ENCODE measurements at regions not wholly inside any gene's neighbourhood (a gene's known extent, or its start where the extent isn't known, plus 50 kb on each side); places are given as distances from the start of the nearest gene placed in this dataset.

DNA sequence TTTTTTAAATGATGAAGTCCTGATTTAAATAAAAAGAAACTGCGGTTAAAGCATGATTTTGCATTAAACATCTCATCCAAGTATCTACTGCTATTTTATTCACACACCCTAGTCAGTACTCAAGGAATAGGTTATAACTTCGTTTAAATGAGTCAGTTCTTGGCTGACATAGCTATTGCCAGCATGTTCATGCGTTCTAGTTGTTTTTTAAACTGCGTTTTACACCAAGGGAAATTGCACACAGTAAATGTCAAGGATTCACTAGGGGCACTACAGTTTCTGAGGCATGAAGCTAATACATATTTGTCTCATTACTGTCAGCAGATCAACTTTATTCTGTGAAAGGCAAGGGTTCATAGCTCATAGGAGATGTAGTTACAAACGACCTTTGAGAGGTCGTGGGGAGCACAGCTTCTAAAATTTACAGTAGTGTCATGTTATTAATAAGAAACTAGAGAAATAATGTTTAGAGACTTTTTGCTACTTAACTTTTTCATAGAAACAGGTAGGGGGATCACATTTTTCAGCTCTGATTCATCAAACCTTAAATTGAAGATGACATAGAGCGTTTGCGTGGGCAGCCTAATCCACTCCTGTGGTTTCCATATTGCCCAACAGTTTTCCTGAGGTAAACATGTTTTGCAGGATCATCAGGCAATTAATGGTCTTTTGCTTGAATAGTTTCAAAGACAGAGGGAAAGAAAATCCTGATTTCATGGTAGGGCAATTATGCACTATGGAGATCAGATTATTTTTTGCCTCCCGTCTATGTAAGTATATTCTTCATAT is 2222.7 kb upstream of the WWC1 start:
- Histone ChIP-seq H2AFZ (no peak overlapping the region), H3K9me2 (replicated peaks; ENCODE audit: insufficient read depth) (no peaks in the 10 kb centered on the region), H3K27me3 (no peaks in the 10 kb centered on the region), H3K79me2 (no peaks in the 10 kb centered on the region), H3K27ac (no peak overlapping the region), H4K20me1 (ENCODE audit: insufficient read depth, poor library complexity, severe bottlenecking) (no peaks in the 10 kb centered on the region), H3K36me3 (replicated peaks; ENCODE audit: insufficient read depth, low read depth) (no peaks in the 10 kb centered on the region), H3K9me3 (ENCODE audit: low read depth) (no peaks in the 10 kb centered on the region), H3K4me3 (no peak overlapping the region), H3K4me1 (ENCODE audit: insufficient read depth) (no peaks in the 10 kb centered on the region), H3K4me2 (no peak overlapping the region)
- TF ChIP-seq EZH2 (IDR thresholded peaks at IDR 0.05; ENCODE audit: borderline replicate concordance), result no peak
- TF ChIP-seq EZH2phosphoT487 (IDR thresholded peaks at IDR 0.05; ENCODE audit: low read depth, severe bottlenecking, unreplicated experiment), result no peak
- TF ChIP-seq, protein P1, sequence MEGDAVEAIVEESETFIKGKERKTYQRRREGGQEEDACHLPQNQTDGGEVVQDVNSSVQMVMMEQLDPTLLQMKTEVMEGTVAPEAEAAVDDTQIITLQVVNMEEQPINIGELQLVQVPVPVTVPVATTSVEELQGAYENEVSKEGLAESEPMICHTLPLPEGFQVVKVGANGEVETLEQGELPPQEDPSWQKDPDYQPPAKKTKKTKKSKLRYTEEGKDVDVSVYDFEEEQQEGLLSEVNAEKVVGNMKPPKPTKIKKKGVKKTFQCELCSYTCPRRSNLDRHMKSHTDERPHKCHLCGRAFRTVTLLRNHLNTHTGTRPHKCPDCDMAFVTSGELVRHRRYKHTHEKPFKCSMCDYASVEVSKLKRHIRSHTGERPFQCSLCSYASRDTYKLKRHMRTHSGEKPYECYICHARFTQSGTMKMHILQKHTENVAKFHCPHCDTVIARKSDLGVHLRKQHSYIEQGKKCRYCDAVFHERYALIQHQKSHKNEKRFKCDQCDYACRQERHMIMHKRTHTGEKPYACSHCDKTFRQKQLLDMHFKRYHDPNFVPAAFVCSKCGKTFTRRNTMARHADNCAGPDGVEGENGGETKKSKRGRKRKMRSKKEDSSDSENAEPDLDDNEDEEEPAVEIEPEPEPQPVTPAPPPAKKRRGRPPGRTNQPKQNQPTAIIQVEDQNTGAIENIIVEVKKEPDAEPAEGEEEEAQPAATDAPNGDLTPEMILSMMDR (IDR thresholded peaks at IDR 0.05; ENCODE audit: poor library complexity), result no peak
- 84% methylated on average over 9 of the region's 9 CpGs for WGBS (ENCODE audit: low lambda C conversion rate, missing lambda C conversion rate)
- peak; percentile 8 for DNase-seq (ENCODE audit: low spot score)

DNA sequence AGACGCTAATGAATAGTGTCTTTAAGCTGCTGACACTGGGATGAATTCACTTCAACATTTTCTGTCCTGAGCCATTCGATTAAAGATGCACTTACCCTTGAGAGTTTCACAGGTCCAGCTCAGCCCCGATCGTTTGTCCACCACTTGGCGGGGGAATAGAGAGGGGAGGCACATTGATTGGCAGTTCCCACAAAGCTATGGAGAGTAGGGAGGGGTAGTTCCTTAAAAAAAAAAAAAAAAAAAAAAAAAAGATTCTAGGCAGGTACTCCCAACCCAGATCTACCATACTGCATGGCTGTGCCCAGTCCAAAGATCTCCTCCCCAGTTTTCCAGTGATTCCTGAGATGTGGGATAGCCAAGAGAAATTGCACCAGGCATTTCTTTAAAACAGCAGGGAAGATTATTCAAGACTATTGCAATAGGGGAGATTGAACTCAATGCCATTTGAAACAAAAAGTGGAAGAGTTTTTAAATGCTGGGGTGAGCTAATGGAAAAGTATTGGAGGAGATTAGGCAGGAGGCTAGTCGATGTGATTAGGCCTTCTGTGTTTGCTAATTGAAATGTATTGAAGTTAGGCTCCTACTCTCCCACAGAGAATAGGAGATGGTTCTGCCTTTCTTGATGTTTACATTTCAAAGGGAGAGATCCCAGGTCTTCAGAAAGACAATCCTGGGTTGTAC is 2217.4 kb upstream of the WWC1 start:
- Histone ChIP-seq H3K36me3 (replicated peaks; ENCODE audit: insufficient read depth, low read depth) (no peaks in the 10 kb centered on the region), H4K20me1 (ENCODE audit: insufficient read depth, poor library complexity, severe bottlenecking) (no peaks in the 10 kb centered on the region), H3K9me2 (replicated peaks; ENCODE audit: insufficient read depth) (no peaks in the 10 kb centered on the region), H3K9me3 (ENCODE audit: low read depth) (no peaks in the 10 kb centered on the region), H3K79me2 (no peaks in the 10 kb centered on the region), H3K4me2 (no peak overlapping the region), H3K4me1 (ENCODE audit: insufficient read depth) (no peaks in the 10 kb centered on the region), H3K27ac (no peak overlapping the region), H3K4me3 (no peak overlapping the region), H3K27me3 (no peaks in the 10 kb centered on the region), H2AFZ (no peak overlapping the region)
- DNase-seq (ENCODE audit: low spot score), result no peak
- no peak for TF ChIP-seq EZH2 (IDR thresholded peaks at IDR 0.05; ENCODE audit: borderline replicate concordance)
- no peak for TF ChIP-seq EZH2phosphoT487 (IDR thresholded peaks at IDR 0.05; ENCODE audit: low read depth, severe bottlenecking, unreplicated experiment)
- TF ChIP-seq, protein P1 (IDR thresholded peaks at IDR 0.05; ENCODE audit: poor library complexity), result no peak
- WGBS (ENCODE audit: low lambda C conversion rate, missing lambda C conversion rate), result 35% methylated on average over 6 of the region's 6 CpGs

DNA sequence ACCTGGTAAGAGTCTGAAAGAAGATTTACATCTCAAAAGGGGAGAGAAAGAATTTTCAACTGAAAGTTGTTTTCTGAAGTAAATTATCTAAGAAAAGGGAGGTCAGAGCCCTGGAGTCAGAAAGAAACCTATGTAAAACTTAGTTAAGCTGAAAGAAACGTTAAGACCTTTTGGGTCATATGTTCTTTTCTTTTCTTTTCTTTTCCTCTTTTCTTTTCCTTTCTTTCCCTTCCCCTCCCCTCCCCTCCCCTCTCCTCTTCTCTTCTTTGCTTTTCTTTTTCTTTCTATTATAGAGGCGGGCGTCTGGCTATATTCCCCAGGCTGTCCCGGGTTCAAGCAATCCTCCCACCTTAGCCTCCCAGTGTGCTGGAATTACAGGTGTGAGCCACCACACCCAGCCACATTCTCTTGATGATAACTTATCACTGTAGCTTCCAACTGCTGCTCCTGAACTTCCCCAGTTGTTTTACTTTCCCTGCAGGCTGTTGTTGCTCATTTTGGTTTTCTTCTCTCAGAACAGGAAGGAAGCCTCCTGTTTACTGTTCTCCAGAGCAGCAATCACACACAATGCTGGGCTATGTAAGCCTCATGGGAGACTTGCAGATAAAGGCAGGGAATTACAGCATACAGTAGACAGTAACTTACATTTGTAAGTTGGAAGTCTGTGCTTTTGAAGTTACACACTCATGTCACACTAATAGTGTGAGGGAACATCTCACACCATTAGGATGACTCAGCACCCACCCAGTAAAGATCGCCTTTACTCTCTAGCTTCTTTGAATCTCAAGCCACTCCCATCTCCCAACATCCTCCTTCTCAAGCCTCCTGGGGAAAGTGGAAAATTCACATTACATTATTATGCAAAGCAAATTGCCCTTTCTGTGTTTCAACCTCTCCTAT is 2216.6 kb upstream of the WWC1 start:
- TF ChIP-seq, protein P1 (IDR thresholded peaks at IDR 0.05; ENCODE audit: poor library complexity), result no peak
- TF ChIP-seq EZH2phosphoT487 (IDR thresholded peaks at IDR 0.05; ENCODE audit: low read depth, severe bottlenecking, unreplicated experiment) (no peak), EZH2 (IDR thresholded peaks at IDR 0.05; ENCODE audit: borderline replicate concordance) (no peak)
- Histone ChIP-seq H3K36me3 (replicated peaks; ENCODE audit: insufficient read depth, low read depth) (no peaks in the 10 kb centered on the region), H2AFZ (no peak overlapping the region), H3K27ac (no peak overlapping the region), H3K9me2 (replicated peaks; ENCODE audit: insufficient read depth) (no peaks in the 10 kb centered on the region), H3K4me1 (ENCODE audit: insufficient read depth) (no peaks in the 10 kb centered on the region), H3K4me3 (no peak overlapping the region), H3K9me3 (ENCODE audit: low read depth) (no peaks in the 10 kb centered on the region), H3K4me2 (no peak overlapping the region), H3K79me2 (no peaks in the 10 kb centered on the region), H3K27me3 (no peaks in the 10 kb centered on the region), H4K20me1 (ENCODE audit: insufficient read depth, poor library complexity, severe bottlenecking) (no peaks in the 10 kb centered on the region)
- 14% methylated on average over 5 of the region's 5 CpGs for WGBS (ENCODE audit: low lambda C conversion rate, missing lambda C conversion rate)
- no peak for DNase-seq (ENCODE audit: low spot score)

All from hepatocyte (in vitro differentiated cells).